CD4-positive, alpha-beta T cell treated with Interferon alpha-2 for 1 hour (primary cell): ENCODE measurements at regions not wholly inside any gene's neighbourhood (a gene's known extent, or its start where the extent isn't known, plus 50 kb on each side); places are given as distances from the start of the nearest gene placed in this dataset.
A peak's percentile ranks its signal among the peaks of the same experiment; 100 is the strongest.
"Not testable (repeated sequence)": the region's sequence is repeated elsewhere in the genome, so short reads cannot be mapped to it uniquely, and the experiment has no call there.

Experiments used
- DNase-seq, 2 donors: peaks; one replicate each; pipeline ENCODE4 v3.0.0-alpha.2; 2020 to 2022

- DNase-seq = not testable (repeated sequence)
Measured at GRCh38 chr1:143839182-143839581, 132.6 kb downstream of the FAM72C start.

DNA sequence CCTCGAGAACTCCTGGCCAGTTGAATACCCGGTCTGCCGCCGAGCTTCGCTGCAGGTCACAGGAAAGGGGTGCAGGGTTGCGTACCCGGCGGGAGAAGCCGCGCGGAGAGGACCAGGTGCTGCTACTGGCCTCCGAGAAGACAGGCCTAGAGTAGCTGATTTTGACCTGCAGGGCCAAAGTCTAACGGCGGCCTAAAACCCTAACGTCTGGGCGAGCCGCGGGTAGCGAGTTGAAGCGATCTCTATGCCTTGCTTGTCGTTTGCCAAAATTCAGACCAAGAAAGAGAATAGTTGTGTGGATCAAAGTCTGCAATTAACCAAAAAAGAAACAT is 133.2 kb downstream of the FAM72C start:
- DNase-seq = not testable (repeated sequence)

DNA sequence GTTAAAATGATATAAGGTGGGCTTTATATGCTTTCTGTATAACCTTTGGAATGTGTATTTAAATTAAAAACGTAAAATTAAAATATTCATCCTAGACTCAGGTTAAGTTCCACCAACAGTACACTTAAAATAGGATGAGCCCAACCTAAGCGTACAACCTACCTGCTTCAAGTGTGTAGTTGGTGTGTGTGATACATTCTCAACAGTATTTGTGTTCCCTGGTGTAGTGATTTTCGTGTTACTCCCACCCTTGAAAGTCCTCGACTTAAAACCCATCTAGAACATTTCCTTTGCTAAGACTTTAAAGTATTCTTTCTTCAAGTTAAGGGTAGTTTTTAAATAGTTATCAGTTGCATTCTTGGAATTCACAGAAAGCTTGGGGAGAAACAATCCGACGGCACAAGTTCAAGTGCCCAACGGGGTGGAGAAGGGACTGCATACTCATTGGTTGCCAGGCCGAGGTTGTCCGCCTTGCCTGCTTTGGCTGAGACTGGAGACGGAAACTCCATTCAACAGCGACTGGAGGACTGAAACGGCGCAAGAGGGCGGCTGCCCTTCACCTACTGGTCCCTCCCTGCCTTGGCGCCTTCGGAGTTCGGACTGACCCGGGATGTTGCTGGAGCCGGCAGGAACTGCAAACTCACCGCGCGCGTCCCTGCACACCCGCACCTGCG is 133.7 kb downstream of the FAM72C start:
- not testable (repeated sequence) for DNase-seq

DNA sequence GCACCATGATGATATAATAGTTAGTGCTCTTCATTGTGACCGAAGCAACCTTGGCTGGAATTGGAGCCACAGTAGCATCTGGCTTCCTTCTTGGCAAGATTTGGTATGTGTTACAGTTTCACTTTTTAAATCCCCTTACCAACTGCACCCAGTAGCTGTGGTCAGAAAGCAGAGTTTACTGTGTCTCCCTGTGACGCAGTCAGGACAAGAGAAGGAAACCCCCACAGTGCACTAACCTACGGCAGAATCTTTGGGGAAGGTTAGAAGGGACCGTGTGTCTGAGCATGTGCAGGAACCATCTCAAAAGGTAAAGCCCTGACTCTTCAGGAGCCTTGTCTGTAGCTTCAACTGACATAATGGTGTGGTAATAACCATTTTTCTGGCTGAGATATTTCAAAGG is 138.4 kb downstream of the FAM72C start:
- not testable (repeated sequence) for DNase-seq

GRCh38 chr1:143832379-143832716 is 139.4 kb downstream of the FAM72C start:
- DNase-seq = not testable (repeated sequence)

DNA sequence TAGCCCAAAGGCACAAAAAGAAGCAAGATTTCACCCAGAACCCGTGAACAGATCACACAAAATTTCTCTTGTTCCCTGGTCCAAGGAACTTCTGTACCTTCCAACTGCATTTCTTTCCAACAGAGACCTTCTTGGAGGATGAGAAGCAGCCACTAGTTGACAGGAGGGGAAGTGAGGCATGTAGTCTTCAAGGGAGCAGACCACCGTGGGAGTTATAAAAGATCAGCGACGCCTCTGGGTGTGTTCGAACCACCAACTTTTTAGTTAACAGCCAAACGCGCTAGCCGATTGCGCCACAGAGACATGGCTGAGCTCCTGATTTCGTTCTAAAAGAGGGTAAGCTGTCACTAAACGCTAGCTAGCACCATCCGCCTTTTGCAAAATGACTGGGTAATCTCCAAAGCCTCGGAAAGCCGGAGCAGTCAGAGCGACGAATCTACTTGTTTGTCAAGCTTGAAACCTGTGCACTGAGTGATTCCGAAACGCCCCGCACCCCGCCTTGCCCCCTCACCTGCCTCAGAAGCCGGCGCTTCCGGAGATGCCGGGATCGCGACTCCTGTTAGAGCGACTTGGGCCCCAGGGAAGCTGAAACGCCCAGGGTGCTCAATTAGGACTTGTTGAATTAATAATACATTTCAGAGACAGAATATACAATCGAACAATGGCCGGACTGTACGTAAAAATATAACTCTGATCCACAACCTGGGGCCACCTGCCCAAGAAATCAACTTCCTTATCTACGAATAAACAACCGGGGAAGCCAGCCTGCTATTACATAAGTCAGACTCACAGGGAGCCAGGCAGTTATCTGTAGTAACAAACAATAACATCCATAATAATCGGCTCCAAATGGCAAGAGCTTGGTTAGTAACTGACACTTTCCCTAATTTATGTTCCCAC is 140.1 kb downstream of the FAM72C start:
- DNase-seq = not testable (repeated sequence)

GRCh38 chr1:143826162-143826561 is 145.6 kb downstream of the FAM72C start:
- not testable (repeated sequence) for DNase-seq

- DNase-seq = not testable (repeated sequence)
Measured at GRCh38 chr1:143824266-143824665, 147.5 kb downstream of the FAM72C start.

DNA sequence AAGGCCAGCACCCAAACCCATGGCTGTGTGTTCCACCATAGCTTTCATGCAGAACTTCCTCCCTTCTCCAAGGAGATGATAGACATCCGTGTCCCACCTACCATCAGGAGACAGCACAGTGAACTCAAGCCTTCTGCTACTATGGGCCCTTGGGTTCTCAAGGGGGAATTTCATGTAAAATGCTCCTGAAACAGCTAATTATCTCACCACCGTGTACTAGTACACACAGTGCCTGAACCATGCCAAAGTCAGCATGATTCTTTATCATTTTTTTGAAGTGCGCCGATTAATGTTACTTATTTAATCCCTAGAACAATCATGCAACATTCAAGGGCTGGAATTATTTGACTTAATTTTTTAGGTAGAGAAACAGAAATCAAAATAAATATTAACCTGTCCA is 151.7 kb downstream of the FAM72C start:
- DNase-seq = not testable (repeated sequence)

GRCh38 chr1:143816369-143816768 is 155.4 kb downstream of the FAM72C start:
- not testable (repeated sequence) for DNase-seq

DNA sequence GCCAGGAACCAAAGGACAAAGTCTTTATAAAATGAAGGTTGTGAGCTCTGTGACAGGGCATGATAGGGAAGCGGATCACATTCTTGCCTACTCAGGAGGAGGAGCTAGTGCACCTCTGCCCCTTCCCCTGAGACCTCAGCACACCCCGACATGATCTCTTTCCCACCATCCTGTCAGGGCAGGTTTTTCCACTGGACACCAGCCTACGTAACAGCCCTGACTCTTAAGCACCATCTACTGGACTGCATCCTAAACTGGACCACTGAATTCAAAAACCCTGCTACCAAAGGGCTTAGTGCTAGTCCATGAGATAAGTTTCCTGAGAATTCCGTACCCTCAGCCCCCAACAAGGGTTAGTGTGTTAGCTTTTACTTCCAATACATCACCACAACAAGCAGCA is 166.4 kb downstream of the FAM72C start:
- DNase-seq = not testable (repeated sequence)

- not testable (repeated sequence) for DNase-seq
Measured at GRCh38 chr1:143804707-143805356, 167.0 kb downstream of the FAM72C start.

- peak; percentile 15 to 42 for DNase-seq
Measured at GRCh38 chr1:143803927-143804411, 167.8 kb downstream of the FAM72C start.

DNA sequence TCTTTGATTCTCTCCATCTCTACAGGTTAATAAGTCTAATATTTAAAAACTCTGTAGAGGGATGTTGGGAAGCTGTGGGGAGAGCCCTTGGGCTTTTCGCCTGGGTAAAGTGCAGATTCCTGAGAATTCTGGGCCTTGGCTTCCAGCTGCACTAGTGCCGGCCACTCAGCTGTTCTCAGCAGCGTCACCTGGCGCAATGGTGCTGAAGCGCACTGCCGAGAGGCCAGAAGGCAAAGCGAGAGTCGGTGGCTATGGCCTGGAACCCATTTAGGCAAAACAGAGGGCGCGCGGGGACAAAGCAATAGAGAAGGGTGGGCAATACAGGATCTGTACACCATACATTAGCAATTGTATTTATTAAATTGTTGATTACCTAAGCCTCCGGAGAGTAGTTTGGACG is 168.7 kb downstream of the FAM72C start:
- DNase-seq = not testable (repeated sequence)

DNA sequence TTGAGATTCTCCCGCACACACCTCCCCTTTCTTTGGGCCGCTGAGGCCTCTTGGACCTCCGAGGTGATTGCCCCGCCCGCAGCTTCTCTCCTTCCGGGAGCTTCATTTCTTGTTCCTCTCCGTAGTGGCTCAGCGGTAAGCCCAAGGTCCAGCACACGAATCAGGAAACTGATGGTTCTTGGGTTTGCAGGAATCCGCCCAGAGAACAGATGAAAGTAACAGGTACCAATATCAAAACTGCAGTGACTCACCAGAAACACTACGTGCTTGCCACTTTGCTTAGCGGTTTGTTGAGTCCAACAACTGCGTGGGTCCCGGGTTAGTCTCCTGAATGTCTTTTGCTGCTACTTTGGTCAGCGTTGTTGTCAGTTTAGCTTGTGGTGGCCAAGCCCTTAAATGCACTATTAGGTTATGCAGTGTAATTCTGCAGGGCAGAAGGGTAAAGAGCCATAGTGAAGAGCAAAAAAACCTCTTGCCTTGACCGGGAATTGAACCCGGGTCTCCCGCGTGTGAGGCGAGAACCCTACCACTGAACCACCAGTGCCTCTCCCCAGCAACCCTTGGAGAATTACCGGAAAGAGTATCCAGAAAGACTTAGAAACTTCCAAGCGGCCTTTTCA is 172.1 kb downstream of the FAM72C start:
- DNase-seq = not testable (repeated sequence)

DNA sequence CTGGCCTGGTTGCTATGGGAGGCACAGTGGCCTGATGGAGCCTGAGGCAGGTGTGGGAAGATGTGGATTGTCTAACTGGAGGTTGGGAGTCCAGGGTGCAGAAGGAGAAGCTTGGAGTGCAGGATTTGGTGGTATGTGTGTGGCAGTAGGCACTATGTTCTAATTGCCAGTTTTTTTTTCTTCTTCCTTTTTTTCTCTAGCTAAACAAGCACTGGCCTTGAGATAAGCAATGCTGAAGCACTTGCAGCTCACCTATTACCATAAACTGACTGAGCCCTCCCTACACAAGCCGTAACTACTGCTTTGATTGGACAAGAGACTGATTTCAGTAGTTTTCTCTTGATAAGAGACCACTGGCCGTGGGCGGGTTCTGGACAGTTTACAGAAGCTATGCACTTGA is 175.4 kb downstream of the FAM72C start:
- DNase-seq = not testable (repeated sequence)

DNA sequence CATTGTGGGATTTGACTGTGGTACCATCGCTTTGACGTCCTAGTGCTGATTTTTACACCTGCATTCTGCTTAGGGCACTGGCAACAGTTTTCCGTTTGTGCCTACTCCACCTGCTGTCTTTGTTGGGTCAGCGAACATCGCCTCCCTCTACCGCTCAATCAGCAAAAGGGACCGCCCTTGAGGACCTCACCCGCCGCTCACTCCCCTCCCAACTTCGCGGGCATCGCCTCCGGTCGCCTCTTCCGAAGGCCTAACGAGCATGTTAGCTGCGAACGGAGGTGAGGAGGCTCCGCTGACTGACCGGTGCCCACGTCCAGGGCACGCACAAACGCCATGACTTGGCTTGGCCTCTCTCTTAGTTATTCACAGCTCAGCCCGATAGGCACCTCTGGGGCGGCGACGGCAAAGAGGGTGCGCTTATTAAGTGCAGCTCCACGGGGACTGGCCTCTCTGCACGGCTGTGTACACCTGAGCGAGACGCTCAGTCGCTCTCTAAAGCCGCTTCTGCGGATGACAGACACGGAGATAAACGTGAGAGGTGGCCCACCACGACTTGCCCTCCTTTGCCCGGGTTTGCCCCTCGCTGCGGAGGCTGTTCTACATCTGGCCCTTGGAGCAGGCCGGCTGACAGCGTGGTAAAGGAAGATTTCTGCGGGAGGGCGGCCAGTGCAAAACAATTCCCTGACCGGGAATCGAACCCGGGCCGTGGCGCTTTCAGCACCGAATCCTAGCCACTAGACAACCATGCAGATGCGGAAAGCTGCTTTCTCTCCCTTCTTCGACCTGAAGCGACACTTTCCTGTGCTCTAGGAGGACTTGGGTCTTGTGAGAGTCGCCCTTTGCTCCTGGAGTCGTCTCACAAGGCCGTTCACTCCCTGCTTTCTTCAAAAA is 179.5 kb downstream of the FAM72C start:
- not testable (repeated sequence) for DNase-seq

- not testable (repeated sequence) for DNase-seq
Measured at GRCh38 chr1:143786381-143786780, 185.4 kb downstream of the FAM72C start.

- not testable (repeated sequence) for DNase-seq
Measured at GRCh38 chr1:143785883-143786282, 185.9 kb downstream of the FAM72C start.

- not testable (repeated sequence) for DNase-seq
Measured at GRCh38 chr1:143784239-143784882, 187.4 kb downstream of the FAM72C start.

- not testable (repeated sequence) for DNase-seq
Measured at GRCh38 chr1:143778178-143778577, 193.6 kb downstream of the FAM72C start.
